ENCODE measurements at regions not wholly inside any gene's neighbourhood (a gene's known extent, or its start where the extent isn't known, plus 50 kb on each side); places are given as distances from the start of the nearest gene placed in this dataset.

DNA sequence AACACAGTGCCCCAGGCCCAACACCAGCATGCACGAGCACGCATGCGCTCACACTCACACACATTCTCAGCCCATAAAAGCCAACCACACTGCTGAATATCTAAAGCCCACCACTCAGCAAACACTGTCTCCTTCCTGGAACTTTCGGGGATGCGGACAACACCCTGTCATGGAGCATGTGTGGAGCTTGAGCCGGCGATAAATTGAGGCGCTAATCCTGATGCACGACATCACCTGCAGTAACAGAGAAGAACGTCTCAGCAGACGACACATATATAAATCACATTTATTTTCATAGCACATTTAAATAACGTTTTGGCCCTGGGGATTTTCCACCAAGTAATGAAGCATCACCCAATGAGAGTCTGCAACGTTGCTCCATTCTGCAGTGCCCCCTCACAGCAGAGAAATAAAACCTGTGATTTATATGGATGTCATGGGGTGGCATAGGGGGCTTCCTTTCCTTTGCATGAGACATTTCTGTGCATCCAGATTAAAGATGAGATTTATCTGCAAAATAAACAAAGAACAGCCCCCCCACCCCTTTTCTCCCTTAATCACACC lies 267.7 kb upstream of the NFE2L3 start:
- Histone ChIP-seq H3K4me1 (ENCODE audit: insufficient read depth) (no peaks in the 10 kb centered on the region), H3K36me3 (no peaks in the 10 kb centered on the region), H3K27me3 (no peaks in the 10 kb centered on the region), H3K9me3 (no peaks in the 10 kb centered on the region), H3K4me3 (no peak overlapping the region), H3K27ac (no peak overlapping the region)
- 81 to 83% (median 82%) methylated on average over 13 of the region's 13 CpGs for WGBS, 3 donors
- no peak for DNase-seq
- intact Hi-C loops (cut with DNase I), result loop anchor here in 2 of 4 donors (10.0 kb wide), 3 partner anchors 180 to 1280 kb away; partner anchors contain the start of gene HOXA9 (in 1 of the 2)
- TF ChIP-seq POLR2A (IDR thresholded peaks at IDR 0.05) (no peak), EP300 (IDR thresholded peaks at IDR 0.05) (no peak)
- TF ChIP-seq, protein P1, sequence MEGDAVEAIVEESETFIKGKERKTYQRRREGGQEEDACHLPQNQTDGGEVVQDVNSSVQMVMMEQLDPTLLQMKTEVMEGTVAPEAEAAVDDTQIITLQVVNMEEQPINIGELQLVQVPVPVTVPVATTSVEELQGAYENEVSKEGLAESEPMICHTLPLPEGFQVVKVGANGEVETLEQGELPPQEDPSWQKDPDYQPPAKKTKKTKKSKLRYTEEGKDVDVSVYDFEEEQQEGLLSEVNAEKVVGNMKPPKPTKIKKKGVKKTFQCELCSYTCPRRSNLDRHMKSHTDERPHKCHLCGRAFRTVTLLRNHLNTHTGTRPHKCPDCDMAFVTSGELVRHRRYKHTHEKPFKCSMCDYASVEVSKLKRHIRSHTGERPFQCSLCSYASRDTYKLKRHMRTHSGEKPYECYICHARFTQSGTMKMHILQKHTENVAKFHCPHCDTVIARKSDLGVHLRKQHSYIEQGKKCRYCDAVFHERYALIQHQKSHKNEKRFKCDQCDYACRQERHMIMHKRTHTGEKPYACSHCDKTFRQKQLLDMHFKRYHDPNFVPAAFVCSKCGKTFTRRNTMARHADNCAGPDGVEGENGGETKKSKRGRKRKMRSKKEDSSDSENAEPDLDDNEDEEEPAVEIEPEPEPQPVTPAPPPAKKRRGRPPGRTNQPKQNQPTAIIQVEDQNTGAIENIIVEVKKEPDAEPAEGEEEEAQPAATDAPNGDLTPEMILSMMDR (IDR thresholded peaks at IDR 0.05), result no peak

DNA sequence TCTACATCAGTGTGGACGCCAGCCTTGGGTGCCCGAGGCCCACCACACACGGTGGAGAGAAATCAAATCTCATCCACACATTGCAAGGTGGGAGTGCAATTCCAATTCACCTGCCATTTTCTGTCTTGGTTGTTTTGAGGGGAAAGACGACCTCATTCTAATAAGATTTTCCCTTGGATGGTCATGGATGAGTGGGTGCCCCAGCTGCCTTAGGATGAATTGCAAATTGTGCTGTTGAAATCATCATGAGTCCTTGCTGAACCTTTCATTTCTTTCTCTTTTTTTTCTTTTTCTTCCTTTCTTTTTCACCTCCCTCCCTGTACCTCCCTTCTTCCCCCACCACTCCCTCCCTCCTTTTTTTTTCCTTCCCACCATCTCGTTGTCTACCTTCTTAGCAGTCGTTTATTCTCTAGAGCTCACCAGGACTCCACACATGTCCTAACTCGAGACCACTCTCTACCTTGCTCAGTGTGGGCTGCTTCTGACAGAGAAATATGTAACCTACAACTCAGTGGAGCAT lies 266.9 kb upstream of the NFE2L3 start:
- H3K27me3 ChIP-seq, result no peaks in the 10 kb centered on the region
- H3K4me3 ChIP-seq, result no peak overlapping the region
- DNase-seq, result no peak
- H3K4me1 ChIP-seq (ENCODE audit: insufficient read depth), result no peaks in the 10 kb centered on the region
- no peaks in the 10 kb centered on the region for H3K9me3 ChIP-seq
- 79 to 86% (median 83%) methylated on average over 7 of the region's 7 CpGs for WGBS, 3 donors
- H3K27ac ChIP-seq, result no peak overlapping the region
- H3K36me3 ChIP-seq, result no peaks in the 10 kb centered on the region
- intact Hi-C loops (cut with DNase I), result loop anchor here in 2 of 4 donors (10.0 kb wide), 3 partner anchors 180 to 1280 kb away; partner anchors contain the start of gene HOXA9 (in 1 of the 2)
- TF ChIP-seq, protein P1 (IDR thresholded peaks at IDR 0.05), result no peak
- no peak for TF ChIP-seq EP300 (IDR thresholded peaks at IDR 0.05)
- no peak for TF ChIP-seq POLR2A (IDR thresholded peaks at IDR 0.05)

- Histone ChIP-seq H3K4me1 (ENCODE audit: insufficient read depth) (no peaks in the 10 kb centered on the region), H3K27me3 (no peaks in the 10 kb centered on the region), H3K36me3 (no peaks in the 10 kb centered on the region), H3K9me3 (no peaks in the 10 kb centered on the region), H3K27ac (no peak overlapping the region), H3K4me3 (no peak overlapping the region)
- no peak for TF ChIP-seq POLR2A (IDR thresholded peaks at IDR 0.05)
- TF ChIP-seq EP300 (IDR thresholded peaks at IDR 0.05), result no peak
- TF ChIP-seq, protein P1 (IDR thresholded peaks at IDR 0.05), result no peak
- intact Hi-C loops (cut with DNase I), result loop anchor here in 2 of 4 donors (10.0 kb wide), 3 partner anchors 178 to 1278 kb away; partner anchors contain the start of gene HOXA9 (in 1 of the 2)
- 72 to 80% (median 74%) methylated on average over 6 of the region's 6 CpGs for WGBS, 3 donors
- DNase-seq, result no peak
These were observed 265.4 kb upstream of the NFE2L3 start for GRCh38 chr7:25886387-25887240.

DNA sequence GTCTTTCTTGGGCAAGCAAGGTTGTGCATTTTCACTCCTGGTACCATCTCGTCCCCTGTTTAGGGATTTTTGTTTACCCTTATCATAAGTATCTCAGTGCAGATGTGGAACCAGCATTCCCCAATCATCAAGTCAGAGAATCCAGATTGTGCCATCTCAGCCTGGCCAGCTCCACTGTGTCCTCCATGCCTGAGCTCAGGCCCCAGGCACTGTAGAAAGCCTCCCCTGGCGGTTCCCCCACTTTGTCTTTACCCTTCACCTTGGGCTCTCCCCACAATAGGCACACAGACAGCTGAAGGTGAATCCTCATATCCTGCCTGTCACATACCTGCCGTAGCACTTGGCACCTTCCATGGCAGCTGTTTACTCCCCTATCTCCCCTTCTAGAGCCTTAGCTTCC lies 264.7 kb upstream of the NFE2L3 start:
- Histone ChIP-seq H3K4me3 (no peak overlapping the region), H3K36me3 (no peaks in the 10 kb centered on the region), H3K9me3 (no peaks in the 10 kb centered on the region), H3K27me3 (no peaks in the 10 kb centered on the region), H3K4me1 (ENCODE audit: insufficient read depth) (no peaks in the 10 kb centered on the region), H3K27ac (no peak overlapping the region)
- TF ChIP-seq, protein P1 (IDR thresholded peaks at IDR 0.05), result no peak
- TF ChIP-seq EP300 (IDR thresholded peaks at IDR 0.05) (no peak), POLR2A (IDR thresholded peaks at IDR 0.05) (no peak)
- 73 to 79% (median 75%) methylated on average over 3 of the region's 3 CpGs for WGBS, 3 donors
- no peak for DNase-seq
- intact Hi-C loops (cut with DNase I), result loop anchor here in 2 of 4 donors (10.0 kb wide), 3 partner anchors 178 to 1278 kb away; partner anchors contain the start of gene HOXA9 (in 1 of the 2)
